ENCODE measurements at regions not wholly inside any gene's neighbourhood (a gene's known extent, or its start where the extent isn't known, plus 50 kb on each side); places are given as distances from the start of the nearest gene placed in this dataset.

GRCh38 chr20:50242548-50242862 lies 51.9 kb downstream of the CEBPB start:
- intact Hi-C loops (cut with micrococcal nuclease; ENCODE audit: unreplicated experiment): no loop called here
- Mint-ChIP-seq H3K9me3 (ENCODE audit: low read depth, unreplicated experiment) (no peaks in the 10 kb centered on the region), H3K36me3 (ENCODE audit: insufficient read depth, unreplicated experiment) (peaks cover 54% of the 10 kb centered on the region), H3K27ac (ENCODE audit: unreplicated experiment) (peak overlapping the region; percentile 93), H3K4me1 (ENCODE audit: low read depth, unreplicated experiment) (peaks cover 96% of the 10 kb centered on the region), H3K27me3 (ENCODE audit: unreplicated experiment) (no peaks in the 10 kb centered on the region), H3K4me3 (ENCODE audit: low read depth, unreplicated experiment) (peak overlapping the region; percentile 58)
- DNase-seq: no peak
- CTCF ChIA-PET: interaction anchor here (1.3 kb wide), 1 partner anchor 17 kb away, joined by 6 read pairs; no protein-coding TSS in a partner anchor
- no peak for TF ChIP-seq CTCF (IDR thresholded peaks at IDR 0.05; ENCODE audit: unreplicated experiment)
- TSS peak; percentile 64 for BruUV-seq (replicated peaks)

- Mint-ChIP-seq H3K27ac (ENCODE audit: unreplicated experiment) (peak overlapping the region; percentile 93), H3K9me3 (ENCODE audit: low read depth, unreplicated experiment) (no peaks in the 10 kb centered on the region), H3K4me3 (ENCODE audit: low read depth, unreplicated experiment) (peak overlapping the region; percentile 58), H3K4me1 (ENCODE audit: low read depth, unreplicated experiment) (peaks cover 96% of the 10 kb centered on the region), H3K27me3 (ENCODE audit: unreplicated experiment) (no peaks in the 10 kb centered on the region), H3K36me3 (ENCODE audit: insufficient read depth, unreplicated experiment) (peaks cover 54% of the 10 kb centered on the region)
- intact Hi-C loops (cut with micrococcal nuclease; ENCODE audit: unreplicated experiment): no loop called here
- TF ChIP-seq CTCF (IDR thresholded peaks at IDR 0.05; ENCODE audit: unreplicated experiment): no peak
- DNase-seq: peak; percentile 99
- no TSS peak for BruUV-seq (replicated peaks)
- CTCF ChIA-PET: interaction anchor here (1.3 to 1.4 kb wide), 2 partner anchors 12 to 17 kb away, joined by 6 read pairs; no protein-coding TSS in a partner anchor
These were observed 52.4 kb downstream of the CEBPB start for GRCh38 chr20:50242863-50243609.

GRCh38 chr20:50243610-50244351 lies 53.2 kb downstream of the CEBPB start:
- Mint-ChIP-seq H3K9me3 (ENCODE audit: low read depth, unreplicated experiment) (no peaks in the 10 kb centered on the region), H3K4me1 (ENCODE audit: low read depth, unreplicated experiment) (peaks cover 96% of the 10 kb centered on the region), H3K27me3 (ENCODE audit: unreplicated experiment) (no peaks in the 10 kb centered on the region), H3K36me3 (ENCODE audit: insufficient read depth, unreplicated experiment) (peaks cover 53% of the 10 kb centered on the region), H3K4me3 (ENCODE audit: low read depth, unreplicated experiment) (peak overlapping the region; percentile 58), H3K27ac (ENCODE audit: unreplicated experiment) (peak overlapping the region; percentile 93)
- no TSS peak for BruUV-seq (replicated peaks)
- CTCF ChIA-PET: interaction anchor here (1.3 to 1.4 kb wide), 2 partner anchors 12 to 16 kb away, joined by 6 read pairs; no protein-coding TSS in a partner anchor
- intact Hi-C loops (cut with micrococcal nuclease; ENCODE audit: unreplicated experiment): no loop called here
- DNase-seq: no peak
- no peak for TF ChIP-seq CTCF (IDR thresholded peaks at IDR 0.05; ENCODE audit: unreplicated experiment)

- Mint-ChIP-seq H3K27ac (ENCODE audit: unreplicated experiment) (peak overlapping the region; percentile 93), H3K27me3 (ENCODE audit: unreplicated experiment) (no peaks in the 10 kb centered on the region), H3K4me1 (ENCODE audit: low read depth, unreplicated experiment) (peaks cover 96% of the 10 kb centered on the region), H3K9me3 (ENCODE audit: low read depth, unreplicated experiment) (no peaks in the 10 kb centered on the region), H3K4me3 (ENCODE audit: low read depth, unreplicated experiment) (no peak overlapping the region), H3K36me3 (ENCODE audit: insufficient read depth, unreplicated experiment) (peaks cover 48% of the 10 kb centered on the region)
- DNase-seq: peak; percentile 84
- CTCF ChIA-PET: interaction anchor here (0.7 to 2.6 kb wide), 8 partner anchors 7 to 54 kb away, joined by 3 to 9 read pairs (median 4); partner anchors contain the start of gene CEBPB
- no peak for TF ChIP-seq CTCF (IDR thresholded peaks at IDR 0.05; ENCODE audit: unreplicated experiment)
- intact Hi-C loops (cut with micrococcal nuclease; ENCODE audit: unreplicated experiment): loop anchor here (5.0 kb wide), 1 partner anchor 52 kb away; the partner anchor contains the start of gene CEBPB
- TSS peak; percentile 51 for BruUV-seq (replicated peaks)
These were observed 53.9 kb downstream of the CEBPB start for GRCh38 chr20:50244352-50245149.
